ENCODE measurements at regions not wholly inside any gene's neighbourhood (a gene's known extent, or its start where the extent isn't known, plus 50 kb on each side); places are given as distances from the start of the nearest gene placed in this dataset.
A peak's percentile ranks its signal among the peaks of the same experiment; 100 is the strongest.
"Not testable (repeated sequence)": the region's sequence is repeated elsewhere in the genome, so short reads cannot be mapped to it uniquely, and the experiment has no call there.

GRCh38 chr3:15851735-15852134 lies 54.0 kb upstream of the ANKRD28 start:
- DNase-seq (ENCODE audit: low read depth), result no peak

GRCh38 chr3:15858547-15859506 lies 61.0 kb upstream of the ANKRD28 start:
- no peak for DNase-seq (ENCODE audit: low read depth)

GRCh38 chr3:15859507-15860013 lies 61.8 kb upstream of the ANKRD28 start:
- DNase-seq (ENCODE audit: low read depth), result peak; percentile 11

GRCh38 chr3:15860014-15860934 lies 62.5 kb upstream of the ANKRD28 start:
- peak; percentile 26 for DNase-seq (ENCODE audit: low read depth)

GRCh38 chr3:15861163-15861562 lies 63.4 kb upstream of the ANKRD28 start:
- DNase-seq (ENCODE audit: low read depth), result no peak

- no peak for DNase-seq (ENCODE audit: low read depth)
Measured at GRCh38 chr3:15872807-15873206, 75.0 kb upstream of the ANKRD28 start.

GRCh38 chr3:15873415-15873814 lies 75.6 kb upstream of the ANKRD28 start:
- DNase-seq (ENCODE audit: low read depth), result no peak

- DNase-seq (ENCODE audit: low read depth), result peak; percentile 51
Measured at GRCh38 chr3:15875016-15875689, 77.4 kb upstream of the ANKRD28 start.

- DNase-seq (ENCODE audit: low read depth), result no peak
Measured at GRCh38 chr3:15876669-15877068, 78.9 kb upstream of the ANKRD28 start.

GRCh38 chr3:15877813-15878212 lies 80.0 kb upstream of the ANKRD28 start:
- no peak for DNase-seq (ENCODE audit: low read depth)

- not testable (repeated sequence) for DNase-seq (ENCODE audit: low read depth)
Measured at GRCh38 chr3:15879787-15880186, 82.0 kb upstream of the ANKRD28 start.

- no peak for DNase-seq (ENCODE audit: low read depth)
Measured at GRCh38 chr3:15882577-15882976, 84.8 kb upstream of the ANKRD28 start.

GRCh38 chr3:15884132-15884531 lies 86.4 kb upstream of the ANKRD28 start:
- no peak for DNase-seq (ENCODE audit: low read depth)

- no peak for DNase-seq (ENCODE audit: low read depth)
Measured at GRCh38 chr3:15886521-15886920, 88.7 kb upstream of the ANKRD28 start.

GRCh38 chr3:15887261-15887660 lies 89.5 kb upstream of the ANKRD28 start:
- no peak for DNase-seq (ENCODE audit: low read depth)

GRCh38 chr3:15889936-15890335 lies 92.2 kb upstream of the ANKRD28 start:
- no peak for DNase-seq (ENCODE audit: low read depth)

GRCh38 chr3:15892311-15893227 lies 94.8 kb upstream of the ANKRD28 start:
- no peak for DNase-seq (ENCODE audit: low read depth)

GRCh38 chr3:15894382-15894781 lies 96.6 kb upstream of the ANKRD28 start:
- DNase-seq (ENCODE audit: low read depth), result no peak

- DNase-seq (ENCODE audit: low read depth), result no peak
Measured at GRCh38 chr3:15896500-15896899, 98.7 kb upstream of the ANKRD28 start.

- DNase-seq (ENCODE audit: low read depth), result peak; percentile 45
Measured at GRCh38 chr3:15899388-15899787, 101.6 kb upstream of the ANKRD28 start.

- no peak for DNase-seq (ENCODE audit: low read depth)
Measured at GRCh38 chr3:15903164-15903563, 105.4 kb upstream of the ANKRD28 start.

Measured in HS-5 (cell line).